Upper lobe of left lung (tissue), 6 donors: ENCODE measurements at regions not wholly inside any gene's neighbourhood (a gene's known extent, or its start where the extent isn't known, plus 50 kb on each side); places are given as distances from the start of the nearest gene placed in this dataset.

Experiments used
- ATAC-seq, 2 donors: fragments of 200-7000 bp; cut with Tn5 transposase; one replicate each; pipeline ENCODE4 v1.9.1; 2022; ENCODE audit warnings: mild to moderate bottlenecking in 2 of 2, moderate library complexity in 2 of 2; ENCODE audit not compliant: low FRiP score in 2 of 2
- DNase-seq, 2 donors: peaks; one replicate each; pipeline ENCODE4 v3.0.0-alpha.2; 2019 to 2020
- H3K27ac ChIP-seq, 4 donors: fragments of 200-600 bp; sonication (generic); one replicate each; pipeline ENCODE4 v1.5.1; 2016 to 2019
- H3K27me3 ChIP-seq, 4 donors: fragments of 200-600 bp; sonication (generic); one replicate each; pipeline ENCODE4 v1.5.1; 2017 to 2019
- H3K36me3 ChIP-seq, 4 donors: fragments of 200-600 bp; sonication (generic); one replicate each; pipeline ENCODE4 v1.5.1; 2016 to 2019
- H3K4me1 ChIP-seq, 4 donors: fragments of 200-600 bp; sonication (generic); one replicate each; pipeline ENCODE4 v1.5.1; 2018 to 2019
- H3K4me3 ChIP-seq, 4 donors: fragments of 200-600 bp; sonication (generic); one replicate each; pipeline ENCODE4 v1.5.1; 2017 to 2019; ENCODE audit warnings: mild to moderate bottlenecking in 2 of 4, moderate library complexity in 1 of 4
- H3K9me3 ChIP-seq, 4 donors: fragments of 200-600 bp; sonication (generic); one replicate each; pipeline ENCODE4 v1.5.1; 2018 to 2019
- CTCF ChIP-seq, 6 experiments: fragments of 450-650 bp in 4 of 6; fragments of 200-600 bp in 2 of 6; sonication (generic) in 2 of 6; IDR thresholded peaks; one replicate each; pipeline ENCODE4 v1.5.1; 2016 to 2019; ENCODE audit warnings: antibody characterized with exemption in 6 of 6
- EP300 ChIP-seq, 4 donors: sonication (generic); formaldehyde crosslinking; IDR thresholded peaks; one replicate each; pipeline ENCODE4 v1.5.1; 2017; ENCODE audit warnings: antibody characterized with exemption in 4 of 4, control low read depth in 2 of 4
- POLR2A ChIP-seq, 4 donors: fragments of 450-650 bp; IDR thresholded peaks; one replicate each; pipeline ENCODE4 v1.5.1; 2016 to 2017; ENCODE audit warnings: antibody characterized with exemption in 4 of 4, mild to moderate bottlenecking in 2 of 4
- POLR2AphosphoS5 ChIP-seq, 2 donors: sonication (generic); formaldehyde crosslinking; IDR thresholded peaks; one replicate each; pipeline ENCODE4 v1.5.1; 2017; ENCODE audit warnings: antibody characterized with exemption in 2 of 2
- WGBS, 2 donors: methylation state at CpG; one replicate each; pipeline ENCODE4 v1.1.5; 2017 to 2018; 5-methylcytosine and 5-hydroxymethylcytosine counted together
- donor health status: DM: no; HTN: no; CAD: no; lungs with moderate emphysema.
- donor health status: DM: no; HTN: yes; CAD: no; lungs with severe emphysema.

DNA sequence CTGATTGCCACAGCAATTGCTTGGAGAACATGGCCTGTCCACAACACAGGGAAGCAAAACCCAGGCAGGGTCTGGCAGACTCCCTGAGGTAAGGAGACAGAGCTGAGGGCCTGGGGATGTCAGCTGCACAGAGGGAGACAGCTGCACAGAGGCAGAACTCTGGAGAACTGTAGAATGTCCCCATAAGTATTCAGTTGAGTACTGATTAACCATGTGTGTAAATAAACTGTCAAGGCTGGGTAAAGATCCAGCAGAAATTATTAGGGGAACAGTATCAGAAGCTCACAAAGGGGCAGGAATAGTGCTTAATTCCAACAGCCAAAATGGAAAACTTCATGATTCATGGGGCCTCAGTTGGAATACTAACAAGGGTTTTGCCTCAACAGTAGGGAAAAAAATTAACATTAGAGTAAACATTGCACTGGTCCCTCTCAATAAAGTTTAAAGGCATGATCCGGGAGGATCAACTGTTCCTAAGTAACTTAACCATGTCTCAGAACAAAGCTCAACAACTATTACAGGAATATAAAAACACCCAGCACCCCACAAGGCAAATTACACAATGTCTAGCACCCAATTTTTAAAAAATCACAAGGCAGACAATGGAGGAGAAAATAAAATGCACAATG is 201.3 kb upstream of the RASSF8 start:
- no peak overlapping the region for H3K27ac ChIP-seq
- no peak for ATAC-seq
- no peaks in the 10 kb centered on the region for H3K4me1 ChIP-seq
- H3K9me3 ChIP-seq, result no peaks in the 10 kb centered on the region
- no peak for DNase-seq
- TF ChIP-seq CTCF (IDR thresholded peaks at IDR 0.05) (no peak), EP300 (IDR thresholded peaks at IDR 0.05) (no peak), POLR2AphosphoS5 (IDR thresholded peaks at IDR 0.05) (no peak), POLR2A (IDR thresholded peaks at IDR 0.05) (no peak)
- H3K36me3 ChIP-seq, result no peaks in the 10 kb centered on the region
- WGBS, 2 donors, result 75 to 77% methylated on average over 1 of the region's 1 CpG
- H3K4me3 ChIP-seq, result no peak overlapping the region
- H3K27me3 ChIP-seq, result no peaks in the 10 kb centered on the region

DNA sequence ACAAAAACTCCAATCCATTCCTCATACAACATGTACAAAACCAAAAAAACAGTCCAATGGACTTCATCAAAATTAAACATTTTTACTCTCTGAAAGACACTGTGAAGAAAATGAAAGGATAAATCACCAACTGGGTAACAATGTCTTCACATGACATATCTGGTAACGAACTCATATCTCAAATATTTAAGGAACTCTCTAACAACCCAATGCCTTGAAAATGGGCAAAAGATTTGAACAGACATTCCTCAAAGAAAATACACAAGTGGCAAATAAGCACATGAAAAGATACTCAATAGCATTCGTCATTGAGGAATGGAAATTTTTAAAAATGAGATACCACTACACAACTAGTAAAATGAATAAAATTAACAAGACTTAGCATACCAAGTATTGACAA is 198.7 kb upstream of the RASSF8 start:
- Histone ChIP-seq H3K4me3 (no peak overlapping the region), H3K27ac (no peak overlapping the region), H3K4me1 (no peaks in the 10 kb centered on the region), H3K36me3 (no peaks in the 10 kb centered on the region), H3K9me3 (no peaks in the 10 kb centered on the region), H3K27me3 (no peaks in the 10 kb centered on the region)
- DNase-seq (no peak), ATAC-seq (no peak)
- 82 to 91% methylated on average over 2 of the region's 2 CpGs for WGBS, 2 donors
- TF ChIP-seq POLR2AphosphoS5 (IDR thresholded peaks at IDR 0.05), result no peak
- no peak for TF ChIP-seq EP300 (IDR thresholded peaks at IDR 0.05)
- TF ChIP-seq POLR2A (IDR thresholded peaks at IDR 0.05), result no peak
- no peak for TF ChIP-seq CTCF (IDR thresholded peaks at IDR 0.05)

DNA sequence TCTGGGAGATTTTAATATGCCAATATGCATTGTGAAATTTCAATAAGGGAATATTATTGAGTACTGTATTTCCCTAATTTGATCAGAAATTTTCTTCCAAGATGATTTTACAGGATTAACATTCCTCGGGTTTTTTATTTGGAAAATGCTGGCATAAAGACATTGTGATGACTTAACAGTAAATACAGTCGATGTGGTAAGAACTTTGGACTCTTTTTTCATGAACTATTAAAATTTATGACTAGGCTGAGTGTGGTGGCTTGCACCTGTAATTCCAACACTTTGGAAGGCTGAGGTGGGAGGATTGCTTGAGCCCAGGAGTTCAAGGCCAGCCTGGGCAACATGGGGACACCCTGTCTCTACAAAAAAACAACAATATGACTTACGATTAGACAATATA is 197.1 kb upstream of the RASSF8 start:
- H3K36me3 ChIP-seq, result no peaks in the 10 kb centered on the region
- WGBS, 2 donors, result 78 to 84% methylated on average over 3 of the region's 3 CpGs
- no peak overlapping the region for H3K4me3 ChIP-seq
- H3K27ac ChIP-seq, result no peak overlapping the region
- no peaks in the 10 kb centered on the region for H3K4me1 ChIP-seq
- H3K27me3 ChIP-seq, result no peaks in the 10 kb centered on the region
- TF ChIP-seq POLR2A (IDR thresholded peaks at IDR 0.05) (no peak), CTCF (IDR thresholded peaks at IDR 0.05) (no peak), POLR2AphosphoS5 (IDR thresholded peaks at IDR 0.05) (no peak), EP300 (IDR thresholded peaks at IDR 0.05) (no peak)
- H3K9me3 ChIP-seq, result no peaks in the 10 kb centered on the region
- DNase-seq (no peak), ATAC-seq (no peak)

DNA sequence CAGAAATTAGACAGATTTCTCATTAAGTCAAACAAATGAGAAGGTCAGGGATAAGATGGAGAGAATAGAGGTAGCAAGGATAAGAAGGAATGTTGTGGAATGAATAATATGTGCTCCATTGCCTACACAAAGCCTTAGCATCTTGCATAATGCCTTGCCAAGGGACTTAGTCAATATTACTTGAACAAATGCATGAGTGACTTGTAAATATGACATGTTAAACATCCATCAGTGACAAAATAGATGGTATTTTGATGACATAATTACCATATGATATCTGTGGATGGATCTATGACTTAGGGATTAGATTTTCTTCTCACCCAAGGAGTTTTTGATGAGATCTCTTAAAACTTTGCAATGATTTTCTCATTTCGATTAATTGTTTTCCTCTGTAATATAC is 194.1 kb upstream of the RASSF8 start:
- 86 to 96% methylated on average over 1 of the region's 1 CpG for WGBS, 2 donors
- DNase-seq, result no peak
- ATAC-seq, result no peak
- TF ChIP-seq CTCF (IDR thresholded peaks at IDR 0.05) (no peak), POLR2A (IDR thresholded peaks at IDR 0.05) (no peak), POLR2AphosphoS5 (IDR thresholded peaks at IDR 0.05) (no peak), EP300 (IDR thresholded peaks at IDR 0.05) (no peak)
- Histone ChIP-seq H3K27ac (no peak overlapping the region), H3K4me1 (no peaks in the 10 kb centered on the region), H3K27me3 (no peaks in the 10 kb centered on the region), H3K9me3 (no peaks in the 10 kb centered on the region), H3K4me3 (no peak overlapping the region), H3K36me3 (no peaks in the 10 kb centered on the region)

DNA sequence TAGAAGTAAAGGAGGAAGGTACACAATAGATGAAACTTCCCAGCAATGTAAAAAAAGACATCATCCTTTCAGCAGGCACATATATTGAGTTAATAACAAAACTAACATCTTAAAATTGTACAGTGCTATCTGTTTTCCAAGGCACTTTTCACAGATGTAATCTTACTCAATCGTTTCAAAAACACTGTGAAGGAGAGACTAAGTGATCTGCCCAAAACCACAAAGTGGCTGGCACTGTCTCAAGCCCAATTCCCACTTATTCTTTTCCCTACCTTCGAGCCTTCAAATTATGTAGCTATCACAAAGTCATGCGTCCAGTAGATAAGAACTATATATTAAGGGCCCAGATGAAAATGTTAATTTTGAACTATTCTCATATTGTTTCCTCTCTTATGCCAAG is 193.6 kb upstream of the RASSF8 start:
- H3K27ac ChIP-seq, result no peak overlapping the region
- 45 to 61% methylated on average over 3 of the region's 3 CpGs for WGBS, 2 donors

More for the DNA sequence above, 193.6 kb upstream of the RASSF8 start:
- ATAC-seq, result no peak
- no peaks in the 10 kb centered on the region for H3K27me3 ChIP-seq
- H3K9me3 ChIP-seq, result no peaks in the 10 kb centered on the region
- H3K4me3 ChIP-seq, result no peak overlapping the region
- TF ChIP-seq POLR2AphosphoS5 (IDR thresholded peaks at IDR 0.05) (no peak), EP300 (IDR thresholded peaks at IDR 0.05) (no peak), CTCF (IDR thresholded peaks at IDR 0.05) (no peak), POLR2A (IDR thresholded peaks at IDR 0.05) (no peak)
- no peaks in the 10 kb centered on the region for H3K4me1 ChIP-seq
- no peaks in the 10 kb centered on the region for H3K36me3 ChIP-seq
- DNase-seq, result no peak
